ENCODE measurements at regions not wholly inside any gene's neighbourhood (a gene's known extent, or its start where the extent isn't known, plus 50 kb on each side); places are given as distances from the start of the nearest gene placed in this dataset.

GRCh38 chr4:19293781-19294180 is 957.9 kb upstream of the SLIT2 start:
- Histone ChIP-seq H3K9me3 (ENCODE audit: insufficient read depth, low read length) (peaks cover 14% of the 10 kb centered on the region; the same call in 1 of the 2 replicates), H3K9me2 (replicated peaks; ENCODE audit: insufficient read depth, low read length) (no peaks in the 10 kb centered on the region), H3K4me2 (ENCODE audit: low read depth, low read length, poor library complexity, severe bottlenecking) (no peak overlapping the region), H2AFZ (ENCODE audit: low read depth, low read length, severe bottlenecking) (no peak overlapping the region), H3K4me3 (ENCODE audit: insufficient read depth, low read length, poor library complexity, severe bottlenecking) (no peak overlapping the region), H3K27me3 (ENCODE audit: low read length) (no peaks in the 10 kb centered on the region), H3K36me3 (ENCODE audit: low read length) (no peaks in the 10 kb centered on the region), H4K20me1 (ENCODE audit: low read depth, low read length) (no peaks in the 10 kb centered on the region), H3K9ac (ENCODE audit: low read length) (no peak overlapping the region), H3K79me2 (ENCODE audit: insufficient read depth, low read length) (no peaks in the 10 kb centered on the region), H3F3A (ENCODE audit: insufficient read depth) (no peaks in the 10 kb centered on the region), H3K27ac (ENCODE audit: low read depth, low read length) (no peak overlapping the region)
- TF ChIP-seq EZH2phosphoT487 (conservative IDR thresholded peaks at IDR 0.05; ENCODE audit: low read length) (no peak), CTCF (IDR thresholded peaks at IDR 0.05; ENCODE audit: insufficient read depth, low read length, poor library complexity, severe bottlenecking) (no peak)

GRCh38 chr4:19293080-19293479 is 958.6 kb upstream of the SLIT2 start:
- Histone ChIP-seq H3K4me2 (ENCODE audit: low read depth, low read length, poor library complexity, severe bottlenecking) (no peak overlapping the region), H4K20me1 (ENCODE audit: low read depth, low read length) (no peaks in the 10 kb centered on the region), H3K4me3 (ENCODE audit: insufficient read depth, low read length, poor library complexity, severe bottlenecking) (no peak overlapping the region), H3K79me2 (ENCODE audit: insufficient read depth, low read length) (no peaks in the 10 kb centered on the region), H3K36me3 (ENCODE audit: low read length) (no peaks in the 10 kb centered on the region), H3K9me2 (replicated peaks; ENCODE audit: insufficient read depth, low read length) (no peaks in the 10 kb centered on the region), H2AFZ (ENCODE audit: low read depth, low read length, severe bottlenecking) (no peak overlapping the region), H3K27ac (ENCODE audit: low read depth, low read length) (no peak overlapping the region), H3K9me3 (ENCODE audit: insufficient read depth, low read length) (peaks cover 14% of the 10 kb centered on the region; the same call in 1 of the 2 replicates), H3K27me3 (ENCODE audit: low read length) (no peaks in the 10 kb centered on the region), H3F3A (ENCODE audit: insufficient read depth) (no peaks in the 10 kb centered on the region), H3K9ac (ENCODE audit: low read length) (no peak overlapping the region)
- TF ChIP-seq EZH2phosphoT487 (conservative IDR thresholded peaks at IDR 0.05; ENCODE audit: low read length): no peak
- no peak for TF ChIP-seq CTCF (IDR thresholded peaks at IDR 0.05; ENCODE audit: insufficient read depth, low read length, poor library complexity, severe bottlenecking)

GRCh38 chr4:19286924-19287323 is 964.8 kb upstream of the SLIT2 start:
- H3K4me2 ChIP-seq (ENCODE audit: low read depth, low read length, poor library complexity, severe bottlenecking): no peak overlapping the region
- H3K79me2 ChIP-seq (ENCODE audit: insufficient read depth, low read length): no peaks in the 10 kb centered on the region
- no peak overlapping the region for H3K9ac ChIP-seq (ENCODE audit: low read length)
- H4K20me1 ChIP-seq (ENCODE audit: low read depth, low read length): no peaks in the 10 kb centered on the region
- no peaks in the 10 kb centered on the region for H3K36me3 ChIP-seq (ENCODE audit: low read length)
- no peak overlapping the region for H2AFZ ChIP-seq (ENCODE audit: low read depth, low read length, severe bottlenecking)
- H3K9me3 ChIP-seq (ENCODE audit: insufficient read depth, low read length): no peaks in the 10 kb centered on the region
- no peaks in the 10 kb centered on the region for H3F3A ChIP-seq (ENCODE audit: insufficient read depth)
- no peaks in the 10 kb centered on the region for H3K27me3 ChIP-seq (ENCODE audit: low read length)
- H3K27ac ChIP-seq (ENCODE audit: low read depth, low read length): no peak overlapping the region
- TF ChIP-seq EZH2phosphoT487 (conservative IDR thresholded peaks at IDR 0.05; ENCODE audit: low read length) (no peak), CTCF (IDR thresholded peaks at IDR 0.05; ENCODE audit: insufficient read depth, low read length, poor library complexity, severe bottlenecking) (no peak)
- no peaks in the 10 kb centered on the region for H3K9me2 ChIP-seq (replicated peaks; ENCODE audit: insufficient read depth, low read length)
- H3K4me3 ChIP-seq (ENCODE audit: insufficient read depth, low read length, poor library complexity, severe bottlenecking): no peak overlapping the region

Data from SU-DHL-6 (cell line).